HCT116 (cell line): ENCODE measurements at regions not wholly inside any gene's neighbourhood (a gene's known extent, or its start where the extent isn't known, plus 50 kb on each side); places are given as distances from the start of the nearest gene placed in this dataset.

Experiments
- ATAC-seq: fragments of 200-7000 bp; cut with Tn5 transposase; 2 replicates; pipeline ENCODE4 v1.9.1; 2020; ENCODE audit warnings: mild to moderate bottlenecking, moderate library complexity
- BruUV-seq: library from RNA; stranded (reverse); fragments of 400-500 nt; replicated peaks from 2 replicates; lab custom pipeline; 2021; lab: Mats Ljungman, UMichigan
- CTCF ChIA-PET: fragments of 300-600 bp; sonication (Branson Sonifier 250); formaldehyde crosslinking; loops from one replicate; lab custom pipeline; 2021; ENCODE audit warnings: antibody characterized with exemption; lab: Charles Lee
- POLR2A ChIA-PET: fragments of 300-600, 350-600 bp; sonication (Branson Sonifier 250); formaldehyde crosslinking; loops from one replicate; lab custom pipeline; 2021; ENCODE audit warnings: antibody characterized with exemption; lab: Charles Lee
- RAD21 ChIA-PET, 2 experiments: fragments of 300-600 bp; sonication (Branson Sonifier 250); formaldehyde crosslinking; loops; one replicate each; lab custom pipeline; 2023; ENCODE audit warnings: low total read pairs in 2 of 2; ENCODE audit not compliant: uncharacterized antibody in 2 of 2, unreplicated experiment in 2 of 2, low non-redundant PET in 1 of 2; lab: Charles Lee
- DNase-seq: peaks from one replicate; pipeline ENCODE4 v3.0.0-alpha.2; 2010; ENCODE audit warnings: low read depth, low spot score
- H2AFZ ChIP-seq: fragments of 200-600 bp; shearing (Covaris generic), sonication (generic); 2 replicates; pipeline ENCODE4 v1.6.1; 2017; ENCODE audit warnings: low read depth, mixed run types, mixed read lengths, antibody characterized with exemption, low read length; ENCODE audit not compliant: poor library complexity, severe bottlenecking
- H3K27ac ChIP-seq: 2 replicates; pipeline ENCODE4 v1.5.1; 2012; ENCODE audit warnings: low read depth, low read length
- H3K27me3 ChIP-seq: fragments of 200-600 bp; sonication (generic); 2 replicates; pipeline ENCODE4 v1.6.1; 2016; ENCODE audit warnings: mixed run types, low read length, mixed read lengths; ENCODE audit not compliant: insufficient read depth
- H3K36me3 ChIP-seq, 2 experiments: fragments of 200-500 bp in 1 of 2; fragments of 200-600 bp in 1 of 2; sonication (Bioruptor generic) in 1 of 2; sonication (generic) in 1 of 2; 2 replicates each; pipeline versions ENCODE4 v1.5.1 to v1.6.1; 2014 to 2016; ENCODE audit warnings: low read length in 2 of 2, inconsistent platforms in 1 of 2, mixed read lengths in 1 of 2, mixed run types in 1 of 2; ENCODE audit not compliant: insufficient read depth in 2 of 2, control insufficient read depth in 1 of 2
- H3K4me1 ChIP-seq, 2 experiments: fragments of 200-600 bp in 1 of 2; sonication (generic) in 1 of 2; 2 replicates each; pipeline versions ENCODE4 v1.5.1 to v1.6.1; 2012 to 2017; ENCODE audit warnings: low read length in 2 of 2, inconsistent platforms in 1 of 2, mild to moderate bottlenecking in 1 of 2, mixed read lengths in 1 of 2, mixed run types in 1 of 2, moderate library complexity in 1 of 2; ENCODE audit not compliant: insufficient read depth in 2 of 2, control insufficient read depth in 1 of 2
- H3K4me2 ChIP-seq: fragments of 200-600 bp; sonication (generic); 2 replicates; pipeline ENCODE4 v1.6.1; 2017; ENCODE audit warnings: mixed run types, low read length, mixed read lengths
- H3K4me3 ChIP-seq, 2 experiments: fragments of 200-600 bp in 1 of 2; sonication (generic) in 1 of 2; replicated peaks in 1 of 2; 2 replicates each; pipeline ENCODE4 v1.5.1; 2011 to 2016; ENCODE audit warnings: low read length in 2 of 2, control low read depth in 1 of 2, low read depth in 1 of 2, mild to moderate bottlenecking in 1 of 2, mixed read lengths in 1 of 2, mixed run types in 1 of 2
- H3K79me2 ChIP-seq: fragments of 200-600 bp; sonication (generic); 2 replicates; pipeline ENCODE4 v1.6.1; 2017; ENCODE audit warnings: mild to moderate bottlenecking, mixed run types, low read length, moderate library complexity, mixed read lengths; ENCODE audit not compliant: insufficient read depth
- H3K9ac ChIP-seq: fragments of 200-600 bp; sonication (generic); 2 replicates; pipeline ENCODE4 v1.6.1; 2016; ENCODE audit warnings: low read length, mixed read lengths
- H3K9me2 ChIP-seq: fragments of 200-600 bp; sonication (generic), shearing (Covaris generic); 2 replicates; pipeline ENCODE4 v1.6.1; 2017; ENCODE audit warnings: mixed run types, mild to moderate bottlenecking, moderate library complexity; ENCODE audit not compliant: insufficient read depth
- H3K9me3 ChIP-seq, 2 experiments: fragments of 200-500 bp in 1 of 2; fragments of 200-600 bp in 1 of 2; sonication (Bioruptor generic) in 1 of 2; sonication (generic) in 1 of 2; 2 replicates each; pipeline ENCODE4 v1.6.1; 2014 to 2017; ENCODE audit warnings: low read length in 2 of 2, mixed read lengths in 2 of 2, inconsistent platforms in 1 of 2, low read depth in 1 of 2, mild to moderate bottlenecking in 1 of 2, mixed run types in 1 of 2, moderate library complexity in 1 of 2; ENCODE audit not compliant: control insufficient read depth in 1 of 2, insufficient read depth in 1 of 2
- H4K20me1 ChIP-seq: fragments of 200-600 bp; sonication (generic), shearing (Covaris generic); 2 replicates; pipeline ENCODE4 v1.6.1; 2017; ENCODE audit warnings: mixed run types, mild to moderate bottlenecking, moderate library complexity; ENCODE audit not compliant: insufficient read depth
- EZH2 ChIP-seq: fragments of 200-600 bp; sonication (generic); IDR thresholded peaks from 2 replicates; pipeline ENCODE4 v1.6.1; 2017; ENCODE audit warnings: antibody characterized with exemption, mixed run types
- EZH2phosphoT487 ChIP-seq: fragments of 200-600 bp; IDR thresholded peaks from 2 replicates; pipeline ENCODE4 v1.6.1; 2018; ENCODE audit warnings: antibody characterized with exemption, borderline replicate concordance
- FOSL1 ChIP-seq: IDR thresholded peaks from 2 replicates; pipeline ENCODE4 v1.6.1; 2012; ENCODE audit warnings: low read depth
- MAX ChIP-seq: IDR thresholded peaks from 2 replicates; pipeline ENCODE4 v1.6.1; 2012
- POLR2AphosphoS5 ChIP-seq: IDR thresholded peaks from 2 replicates; pipeline ENCODE4 v1.6.1; 2011; ENCODE audit warnings: mild to moderate bottlenecking, low read depth, low read length, moderate library complexity
- RAD21 ChIP-seq: IDR thresholded peaks from 2 replicates; pipeline ENCODE4 v1.6.1; 2012; ENCODE audit warnings: low read depth, mild to moderate bottlenecking
- REST ChIP-seq: IDR thresholded peaks from 2 replicates; pipeline ENCODE4 v1.6.1; 2012; ENCODE audit warnings: low read depth
- SIN3A ChIP-seq: IDR thresholded peaks from 2 replicates; pipeline ENCODE4 v1.6.1; 2012; ENCODE audit warnings: low read depth
- SP1 ChIP-seq: IDR thresholded peaks from 2 replicates; pipeline ENCODE4 v1.6.1; 2012; ENCODE audit warnings: low read depth
- SRF ChIP-seq: IDR thresholded peaks from 2 replicates; pipeline ENCODE4 v1.6.1; 2012; ENCODE audit warnings: low read depth
- TCF7L2 ChIP-seq: IDR thresholded peaks from 2 replicates; pipeline ENCODE4 v1.7.0; 2011; ENCODE audit warnings: borderline replicate concordance, inconsistent platforms; ENCODE audit not compliant: insufficient read depth, insufficient read length; ENCODE audit errors: extremely low read depth
- ZBTB33 ChIP-seq: IDR thresholded peaks from 2 replicates; pipeline ENCODE4 v1.6.1; 2011; ENCODE audit warnings: mild to moderate bottlenecking, low read length, moderate library complexity; ENCODE audit not compliant: insufficient replicate concordance; ENCODE audit errors: extremely low read depth
- ZFX ChIP-seq: fragments of 450-650 bp; IDR thresholded peaks from 2 replicates; pipeline ENCODE4 v1.6.1; 2017
- ZNF274 ChIP-seq: fragments of 200-500 bp; sonication (Bioruptor generic); IDR thresholded peaks from 2 replicates; pipeline ENCODE4 v1.6.1; 2014; ENCODE audit warnings: mild to moderate bottlenecking, low read depth, low read length, inconsistent platforms
- intact Hi-C: fragments of 100-400 bp; cut with micrococcal nuclease; formaldehyde crosslinking; loops from 2 replicates; pipeline ENCODE4 v1.10.0; 2022

GRCh38 chr3:160171813-160172212 is 53.4 kb upstream of the C3orf80 start (continued):
- TF ChIP-seq MAX (no peak), POLR2AphosphoS5 (no peak)
- TF ChIP-seq, all 23 proteins: peak for 0

GRCh38 chr3:160174621-160175020 is 50.6 kb upstream of the C3orf80 start:
- no peaks in the 10 kb centered on the region for H4K20me1 ChIP-seq
- H3K9ac ChIP-seq: no peak overlapping the region
- CTCF ChIA-PET: no interaction called here
- H3K4me1 ChIP-seq: no peaks in the 10 kb centered on the region
- ATAC-seq (no peak), DNase-seq (no peak)
- H3K79me2 ChIP-seq: no peaks in the 10 kb centered on the region
- no peak overlapping the region for H3K27ac ChIP-seq
- no peak overlapping the region for H3K4me2 ChIP-seq
- H2AFZ ChIP-seq: no peak overlapping the region
- H3K4me3 ChIP-seq: no peak overlapping the region
- no peaks in the 10 kb centered on the region for H3K9me2 ChIP-seq
- BruUV-seq: no TSS peak
- no peaks in the 10 kb centered on the region for H3K27me3 ChIP-seq
- POLR2A ChIA-PET: no interaction called here
- H3K36me3 ChIP-seq: no peaks in the 10 kb centered on the region
- TF ChIP-seq POLR2AphosphoS5 (no peak), SIN3A (no peak), EZH2 (no peak), RAD21 (no peak), SP1 (no peak), ZFX (no peak), SRF (no peak), FOSL1 (no peak), EZH2phosphoT487 (no peak), REST (no peak), ZBTB33 (no peak), MAX (no peak), TCF7L2 (no peak), ZNF274 (no peak)
- H3K9me3 ChIP-seq: no peaks in the 10 kb centered on the region
- intact Hi-C loops: no loop called here
- RAD21 ChIA-PET: no interaction called here
